ENCODE measurements at regions not wholly inside any gene's neighbourhood (a gene's known extent, or its start where the extent isn't known, plus 50 kb on each side); places are given as distances from the start of the nearest gene placed in this dataset.

DNA sequence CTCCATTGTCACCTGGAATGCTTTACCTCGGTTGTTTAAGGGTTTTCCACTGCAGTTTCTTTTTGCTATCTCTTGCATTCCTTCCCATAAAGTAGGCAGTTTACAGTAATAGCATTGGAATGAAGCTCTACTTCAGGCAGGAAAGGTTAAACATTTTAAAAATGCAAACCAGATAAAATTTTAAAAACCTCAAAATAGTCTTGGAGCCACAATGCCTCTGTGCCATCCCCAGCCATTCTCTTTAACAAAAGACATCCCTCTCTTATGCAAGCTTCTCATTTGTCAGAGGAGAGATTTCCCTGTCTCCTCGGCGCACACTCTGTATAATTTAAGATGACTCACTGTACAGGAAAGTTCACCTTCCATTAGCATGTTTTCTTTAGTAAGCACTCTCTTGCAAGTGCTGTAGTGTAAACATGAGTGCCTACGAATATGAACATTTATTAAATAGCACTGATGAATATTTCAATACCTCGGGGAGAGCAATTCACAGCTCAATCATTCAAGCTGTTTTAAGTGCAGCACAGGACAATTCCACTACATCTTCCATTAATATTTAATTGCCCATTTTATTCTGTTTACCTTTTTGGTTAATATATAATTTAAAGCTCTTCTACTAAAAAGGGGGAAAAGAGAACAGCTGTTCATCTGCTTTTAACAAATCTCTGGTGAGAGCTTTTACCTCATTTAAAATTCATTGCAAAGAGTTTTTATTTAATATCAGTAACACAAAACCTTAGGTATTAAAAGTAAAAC lies 343.6 kb downstream of the SPATA31D1 start:
- DNase-seq: no peak

DNA sequence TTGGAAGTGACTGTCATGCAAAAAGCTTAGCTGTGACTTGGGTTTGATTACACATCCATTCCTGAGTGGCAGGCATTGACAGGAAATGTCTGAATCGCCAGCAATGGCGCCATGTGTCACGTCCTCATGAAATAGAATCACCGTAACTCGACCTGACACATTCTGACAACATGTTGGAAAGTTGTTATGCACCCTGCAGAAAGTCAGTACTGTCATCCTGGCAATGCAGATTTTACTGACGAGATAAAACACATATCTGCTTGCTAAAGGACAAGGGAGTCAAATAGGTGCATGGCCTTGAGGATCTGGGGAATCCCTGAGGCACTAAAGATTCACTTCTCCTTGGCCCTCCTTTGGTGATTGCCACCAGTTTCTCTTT lies 344.2 kb downstream of the SPATA31D1 start:
- no peak for DNase-seq

DNA sequence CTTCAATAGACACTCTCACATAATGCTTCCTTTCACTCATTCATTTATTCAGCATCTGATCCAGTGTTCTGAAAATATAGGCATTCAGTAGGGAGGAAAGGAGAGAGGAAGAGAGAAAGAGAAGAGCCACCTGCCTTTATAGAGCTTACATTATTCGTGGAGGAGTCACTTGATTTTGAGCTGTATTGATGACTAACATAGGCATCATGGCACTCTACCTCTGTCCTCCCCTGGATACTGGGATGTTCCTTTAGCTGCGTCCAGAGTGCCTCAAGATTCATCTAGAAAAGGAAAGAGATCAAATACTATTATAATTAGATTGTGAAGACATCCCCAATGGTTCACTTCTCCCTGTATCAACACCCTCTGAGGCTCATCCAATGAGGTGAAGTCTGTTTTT lies 345.1 kb downstream of the SPATA31D1 start:
- DNase-seq: no peak

DNA sequence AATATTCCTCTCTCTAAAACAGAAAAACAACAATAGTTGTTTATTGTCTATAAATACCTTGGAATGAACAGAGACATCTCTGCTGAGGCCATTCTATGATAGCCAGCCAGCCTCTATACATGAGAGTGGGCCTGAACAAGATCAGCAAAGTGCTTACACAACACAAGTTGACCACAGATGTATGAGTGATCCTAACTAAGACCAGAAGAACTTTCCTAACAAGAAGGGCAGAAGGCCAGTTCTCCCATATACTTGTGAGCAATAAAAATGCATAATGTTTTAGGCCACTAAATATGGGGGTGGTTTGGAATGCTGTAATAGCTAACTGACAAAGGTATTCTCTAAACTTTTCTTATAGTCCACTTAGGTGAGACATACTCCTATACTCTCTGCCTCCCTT lies 345.7 kb downstream of the SPATA31D1 start:
- DNase-seq: no peak

DNA sequence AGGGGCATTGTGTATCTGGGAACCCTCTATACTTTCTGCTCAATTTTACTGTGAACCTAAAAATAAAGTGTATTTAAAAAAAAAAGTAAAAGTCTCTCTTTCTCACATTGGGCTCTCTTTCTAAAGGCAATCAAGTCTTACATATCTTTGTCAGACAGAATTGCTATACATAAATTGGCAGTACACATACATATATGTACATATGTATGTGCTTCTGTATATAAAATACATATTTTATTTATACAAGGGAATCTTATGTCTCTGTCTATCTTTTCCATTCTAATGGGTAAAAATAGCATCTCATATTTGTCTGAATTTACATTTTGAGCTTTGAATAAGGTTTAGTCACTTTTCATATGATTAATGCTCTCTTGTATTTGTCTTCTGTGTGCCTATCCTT lies 348.8 kb downstream of the SPATA31D1 start:
- DNase-seq: no peak

DNA sequence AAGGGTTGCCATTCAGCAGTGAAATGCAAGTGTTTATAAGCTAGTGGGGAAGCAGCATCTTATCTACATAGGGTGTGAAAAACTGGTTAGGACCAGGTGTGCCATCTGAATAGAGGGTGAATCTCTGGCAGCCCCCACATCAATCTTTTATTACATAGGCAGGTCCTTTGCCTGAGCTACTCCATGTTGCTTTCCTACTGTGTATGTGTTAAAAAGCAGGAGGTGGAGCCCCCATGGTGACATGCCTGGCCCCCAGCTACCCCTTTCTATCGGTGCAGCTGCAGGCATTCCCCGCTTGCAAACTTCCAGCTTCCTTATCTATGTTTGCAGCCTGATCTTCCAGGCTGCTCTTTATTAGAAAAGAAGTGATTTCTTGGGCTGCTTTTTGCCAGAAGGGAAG lies 353.5 kb downstream of the SPATA31D1 start:
- DNase-seq: no peak

DNA sequence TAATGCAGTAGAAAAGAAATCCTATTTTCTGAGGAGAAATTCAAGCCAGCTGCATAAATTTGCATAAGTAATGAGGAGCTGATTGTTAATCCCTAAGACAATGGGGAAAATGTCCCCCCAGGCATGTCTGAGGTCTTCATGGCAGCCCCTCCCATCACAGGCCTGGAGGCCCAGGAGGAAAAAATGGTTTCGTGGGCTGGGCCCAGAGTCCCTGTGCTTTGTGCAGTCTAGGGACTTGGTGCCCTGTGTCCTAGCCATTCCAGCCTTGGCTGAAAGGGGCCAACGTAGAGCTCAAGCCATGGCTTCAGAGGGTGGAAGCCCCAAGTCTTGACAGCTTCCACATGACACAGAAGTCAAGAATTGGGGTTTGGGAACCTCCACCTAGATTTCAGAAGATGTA lies 357.5 kb downstream of the SPATA31D1 start:
- DNase-seq: no peak

DNA sequence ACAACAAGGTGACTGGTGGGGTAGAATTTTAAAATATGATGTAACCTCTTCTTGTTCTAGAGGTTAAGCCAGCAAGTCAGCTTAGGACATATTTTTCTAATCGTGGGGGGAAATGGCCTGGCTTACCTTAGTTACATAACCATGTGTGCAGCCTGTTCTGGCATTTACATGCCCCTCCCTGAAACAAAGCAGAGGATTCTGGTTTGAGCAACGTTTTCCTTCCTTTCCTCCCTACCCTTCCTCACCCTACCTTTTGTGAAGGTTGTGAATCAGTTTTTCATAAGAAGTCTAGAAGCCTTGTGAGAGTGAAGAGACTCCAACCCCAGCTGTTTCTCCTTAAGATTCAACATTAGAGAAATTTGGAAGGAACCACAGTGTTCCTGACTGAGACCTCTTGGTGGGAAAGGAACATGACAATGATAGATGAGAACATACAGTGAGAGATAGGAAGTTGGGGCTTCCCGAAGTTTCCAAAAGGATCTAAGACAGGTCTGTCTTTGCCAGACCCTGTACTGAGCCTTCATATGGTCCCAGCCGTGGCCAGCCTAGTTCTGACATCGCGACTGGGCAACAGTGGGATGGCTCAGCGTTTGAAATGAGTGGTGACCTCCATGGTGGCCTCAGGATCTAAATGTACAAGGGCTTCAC lies 365.2 kb downstream of the SPATA31D1 start:
- DNase-seq: no peak

DNA sequence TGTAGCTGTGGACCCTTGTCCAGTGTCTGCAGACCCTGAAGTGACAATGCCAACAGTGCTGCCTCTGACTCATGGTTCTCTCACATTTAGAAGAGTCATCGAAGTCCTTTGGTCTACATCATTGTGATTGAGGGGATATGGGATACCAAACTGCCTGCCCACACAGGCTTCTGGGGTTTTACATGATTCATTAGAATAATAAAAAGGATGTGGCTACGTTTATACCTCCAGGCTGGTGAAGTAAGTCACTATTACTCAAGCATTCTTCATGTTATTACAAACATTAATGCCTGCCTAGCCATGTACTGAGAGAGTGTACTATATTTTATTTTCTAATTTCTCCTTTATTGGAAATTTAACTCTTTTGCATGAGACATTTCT lies 365.7 kb downstream of the SPATA31D1 start:
- no peak for DNase-seq

DNA sequence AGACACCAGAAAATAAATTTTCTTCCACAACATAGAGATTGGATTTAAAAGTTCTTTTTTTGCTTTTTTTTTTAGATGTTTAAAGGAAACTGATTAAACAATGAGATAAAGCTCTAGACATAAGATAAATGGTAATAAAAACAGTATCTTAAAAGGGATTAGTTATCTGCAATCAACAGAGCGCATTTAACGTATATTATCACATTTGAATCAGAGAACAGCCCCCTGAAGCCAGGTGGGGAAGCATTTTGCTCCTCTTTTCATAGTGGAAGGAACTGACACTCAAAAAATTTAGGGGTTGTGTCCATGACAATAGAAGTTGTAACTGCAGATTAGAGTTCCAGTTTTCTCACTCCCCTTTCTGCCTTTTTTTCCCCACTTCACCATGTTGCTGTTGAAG lies 367.6 kb downstream of the SPATA31D1 start:
- DNase-seq: no peak

DNA sequence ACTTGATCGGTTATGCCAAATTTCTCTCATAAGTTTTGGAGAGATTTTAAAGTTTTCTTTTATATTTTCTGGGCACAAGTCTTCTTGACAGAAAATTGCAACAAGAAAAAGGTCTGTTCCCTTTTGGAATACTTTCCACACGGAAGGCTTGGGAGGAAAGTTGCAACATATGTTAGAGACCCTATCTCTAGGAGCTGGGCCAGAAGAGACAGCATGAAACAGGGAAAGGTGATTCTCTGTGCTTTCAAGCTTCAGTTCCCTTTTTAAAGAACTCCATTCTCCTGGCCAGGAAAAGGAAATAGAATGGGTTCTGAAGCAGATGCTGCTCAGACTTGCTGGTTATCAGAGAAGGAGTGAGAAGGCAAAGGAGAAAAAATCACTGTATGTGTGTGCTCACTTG lies 368.3 kb downstream of the SPATA31D1 start:
- no peak for DNase-seq

DNA sequence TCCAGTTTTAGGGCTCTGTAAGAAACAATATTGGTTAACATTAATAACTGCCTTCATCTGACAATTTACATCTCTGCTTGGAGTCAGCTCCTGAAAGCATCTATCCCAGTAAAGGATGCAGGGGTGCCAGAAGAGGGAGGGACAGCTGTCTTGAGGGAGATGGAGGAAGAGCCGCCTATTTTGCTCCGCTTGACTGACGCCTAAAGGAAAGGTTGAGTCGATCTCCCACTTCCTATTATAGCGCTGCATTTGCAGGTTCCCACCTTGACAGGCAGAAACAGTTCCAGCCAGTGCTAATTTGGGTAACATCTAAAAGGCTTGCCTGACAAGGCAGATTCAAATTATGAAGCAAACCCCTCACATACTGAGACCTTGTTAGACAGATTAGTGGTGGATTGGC lies 374.6 kb downstream of the SPATA31D1 start:
- no peak for DNase-seq

DNA sequence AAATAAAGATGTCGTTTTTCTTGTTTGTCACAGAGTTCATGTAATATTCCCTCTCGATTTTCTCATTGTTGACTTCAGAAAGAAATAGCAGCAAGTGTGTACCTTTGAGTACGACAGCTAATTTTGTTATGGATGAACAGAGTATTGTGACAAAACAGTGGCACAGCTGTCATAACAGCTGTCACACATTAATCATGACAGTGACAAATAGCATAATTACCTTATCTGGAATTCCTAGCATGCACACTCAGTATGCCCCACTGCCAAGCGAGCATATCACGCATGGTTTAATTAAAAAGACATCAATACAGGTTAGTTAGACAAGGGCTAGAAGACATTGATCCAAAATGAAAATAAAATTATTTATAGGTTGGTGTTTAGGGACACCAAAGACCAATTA lies 375.1 kb downstream of the SPATA31D1 start:
- DNase-seq: no peak

DNA sequence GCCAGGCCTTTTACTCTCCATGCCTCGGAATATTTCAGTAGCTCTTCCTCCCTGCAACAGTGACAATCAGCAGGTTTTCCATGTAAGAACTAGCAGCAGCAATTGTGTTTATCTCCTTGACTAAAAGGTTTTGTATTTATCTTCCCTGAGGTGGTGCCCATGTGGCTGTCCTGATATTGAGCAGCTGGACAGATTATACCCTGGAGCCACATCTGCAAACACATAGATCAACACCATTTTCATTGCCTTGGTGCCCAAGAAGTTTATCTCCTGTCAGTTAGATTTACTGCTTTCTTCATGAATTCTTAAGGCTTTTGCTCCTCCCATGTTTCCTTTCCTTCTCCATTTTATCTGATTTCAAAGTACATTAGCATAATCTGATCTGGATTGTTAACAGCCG lies 378.4 kb downstream of the SPATA31D1 start:
- no peak for DNase-seq

DNA sequence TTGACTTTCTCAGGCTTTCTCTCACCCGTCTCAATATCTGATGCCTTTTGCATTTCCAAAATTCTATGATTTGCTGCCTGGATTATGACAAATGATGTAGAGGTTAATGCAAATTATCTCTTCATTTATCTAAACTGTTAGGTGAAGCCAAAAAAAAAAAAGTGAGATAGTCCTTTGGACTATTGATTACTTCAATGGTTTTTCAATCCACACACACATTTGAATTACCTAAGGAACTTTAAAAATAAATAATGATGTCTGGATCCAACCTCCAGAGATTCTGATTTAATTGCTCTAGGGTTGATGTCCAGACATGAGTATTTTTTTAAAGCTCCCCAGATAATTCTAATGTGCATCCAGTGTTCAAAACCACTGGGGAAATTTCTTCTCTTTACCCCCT lies 379.4 kb downstream of the SPATA31D1 start:
- DNase-seq: no peak

DNA sequence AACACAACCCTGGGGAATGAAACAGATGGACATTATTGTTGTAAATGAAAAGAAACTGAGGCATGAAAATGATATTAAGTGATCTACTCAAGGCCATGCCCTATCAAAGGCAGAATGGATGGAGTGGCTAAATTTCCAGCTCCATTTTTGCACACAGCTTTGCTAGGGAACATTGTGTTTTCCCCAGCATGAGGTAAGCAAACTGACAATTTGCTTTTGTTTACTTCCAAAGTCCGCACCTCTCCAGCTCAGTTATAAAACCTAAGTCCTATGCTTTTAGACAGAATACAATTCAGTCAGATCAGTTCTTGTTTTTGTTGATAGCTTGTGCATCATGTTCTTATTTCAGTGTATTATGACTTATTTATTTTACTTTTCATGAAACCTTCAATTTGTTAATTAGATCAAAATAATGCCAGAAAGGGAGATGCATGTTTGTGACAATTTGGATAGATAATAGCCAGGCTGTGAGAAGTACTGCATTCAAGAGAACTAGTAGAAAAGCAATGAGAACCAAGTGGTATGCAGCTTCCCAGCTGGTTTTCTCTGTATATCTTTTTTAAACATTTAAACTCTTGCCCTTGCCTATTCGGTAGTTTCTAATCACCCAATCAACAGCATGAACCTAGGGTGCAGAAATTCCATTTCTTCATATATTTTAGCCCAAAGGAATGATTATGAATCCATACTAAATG lies 380.8 kb downstream of the SPATA31D1 start:
- no peak for DNase-seq

DNA sequence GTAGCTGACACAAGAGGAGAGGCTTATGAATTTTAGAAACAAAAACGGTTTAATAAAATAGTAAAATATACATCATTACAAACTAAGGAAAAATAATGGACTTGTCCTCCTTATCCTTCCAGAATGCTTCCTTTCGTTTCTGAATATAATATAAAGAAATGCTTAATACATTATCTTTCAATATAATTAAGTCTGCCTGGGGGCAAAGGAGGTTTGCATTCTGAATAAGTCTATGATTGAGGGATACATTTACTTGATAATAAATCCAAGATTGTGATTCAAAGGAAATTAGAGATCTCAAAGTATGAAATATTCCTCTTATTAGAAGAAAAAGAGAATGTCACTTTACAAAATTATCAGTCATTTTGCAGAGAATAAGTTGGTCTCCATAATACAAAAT lies 386.5 kb downstream of the SPATA31D1 start:
- no peak for DNase-seq

DNA sequence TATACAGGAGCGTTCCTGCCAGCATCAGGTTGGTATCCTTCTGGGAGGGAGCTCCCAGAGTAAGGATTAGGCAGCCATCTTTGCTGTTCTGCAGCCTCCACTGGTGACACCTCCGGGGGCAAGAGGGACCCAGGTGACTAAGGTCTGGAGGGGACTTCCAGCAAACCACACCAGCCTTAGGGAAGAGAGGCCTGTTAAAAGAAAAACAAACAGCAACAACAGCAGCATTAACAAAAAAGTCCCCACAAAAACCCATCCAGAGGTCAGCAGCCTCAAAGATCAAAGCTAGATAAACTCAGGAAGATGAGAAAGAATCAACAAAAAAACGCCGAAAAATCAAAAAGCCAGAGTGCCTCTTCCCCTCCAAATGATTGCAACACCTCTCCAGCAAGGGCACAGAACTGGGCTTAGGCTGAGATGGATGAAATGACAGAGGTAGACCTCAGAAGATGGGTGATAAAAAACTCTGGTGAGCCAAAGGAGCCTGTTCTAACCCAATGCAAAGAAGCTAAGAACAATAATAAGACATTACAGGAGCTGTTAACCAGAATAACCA lies 388.2 kb downstream of the SPATA31D1 start:
- no peak for DNase-seq

DNA sequence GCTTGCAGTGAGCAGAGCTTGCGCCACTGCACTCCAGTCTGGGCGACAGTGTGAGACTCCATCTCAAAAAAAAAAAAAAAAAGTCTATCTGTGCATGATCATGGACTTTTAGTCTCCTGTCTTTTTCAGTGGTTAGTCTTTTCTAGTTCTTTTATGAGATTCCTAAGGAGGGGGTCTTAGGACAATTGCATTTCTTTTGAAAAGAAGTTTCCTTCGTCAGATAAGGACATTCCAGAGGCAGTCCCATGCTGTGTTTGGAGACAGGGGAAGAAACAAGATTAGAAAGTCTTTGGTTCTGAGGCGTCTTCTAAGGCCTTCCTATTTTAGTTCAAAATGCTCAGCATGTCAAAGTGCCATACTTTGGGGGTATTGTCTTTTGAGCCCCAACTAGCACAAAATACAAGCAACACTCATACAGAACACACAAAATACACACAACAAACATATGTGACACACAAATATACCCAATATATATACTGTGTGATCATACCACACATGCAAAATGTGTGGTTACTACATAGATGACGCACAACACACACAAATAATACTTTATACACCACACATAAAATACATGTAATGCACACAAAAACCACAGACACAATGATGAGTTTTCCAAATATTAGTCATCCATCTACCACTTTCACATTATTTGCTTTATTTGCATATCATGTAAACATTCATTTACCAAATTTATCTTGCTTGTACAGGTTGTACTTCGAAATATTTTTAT lies 394.5 kb downstream of the SPATA31D1 start:
- no peak for DNase-seq

DNA sequence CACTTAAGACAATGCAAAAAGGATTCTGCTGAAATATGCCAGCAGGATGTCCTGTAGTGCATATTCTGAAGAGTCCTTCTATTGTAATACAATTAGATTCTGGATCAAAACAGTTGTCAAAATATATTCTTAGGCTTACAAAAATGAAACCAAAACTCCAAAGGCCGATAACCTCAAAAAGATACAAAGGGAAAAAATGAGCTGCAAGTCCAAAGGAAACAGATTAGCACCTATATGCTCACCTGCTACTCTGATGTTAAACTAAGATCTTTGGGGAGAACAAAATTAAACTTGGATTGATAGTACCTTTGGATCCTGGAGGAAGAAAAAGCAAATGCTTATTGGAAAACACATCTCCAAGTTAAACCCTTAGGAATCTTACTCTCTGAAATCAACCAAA lies 397.1 kb downstream of the SPATA31D1 start:
- DNase-seq: no peak

DNA sequence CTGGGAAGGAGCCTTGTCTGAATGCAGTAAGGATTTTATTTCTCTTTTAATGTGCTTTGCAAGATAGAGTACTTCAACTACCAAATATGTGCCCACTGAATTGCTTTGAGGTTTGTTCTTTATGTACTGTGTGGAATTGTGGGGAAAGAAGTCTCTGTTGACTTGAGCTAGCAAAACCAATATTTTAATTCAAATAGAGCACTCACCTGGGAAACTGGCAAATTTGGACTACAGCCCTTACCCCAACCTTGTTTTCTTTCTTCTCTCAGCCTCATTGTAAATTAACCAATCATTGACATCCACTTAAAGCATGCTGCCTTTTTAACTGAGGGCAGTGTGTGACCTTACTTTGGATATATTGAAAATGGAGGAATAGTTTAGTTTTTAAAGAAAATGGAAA lies 409.0 kb downstream of the SPATA31D1 start:
- no peak for DNase-seq

DNA sequence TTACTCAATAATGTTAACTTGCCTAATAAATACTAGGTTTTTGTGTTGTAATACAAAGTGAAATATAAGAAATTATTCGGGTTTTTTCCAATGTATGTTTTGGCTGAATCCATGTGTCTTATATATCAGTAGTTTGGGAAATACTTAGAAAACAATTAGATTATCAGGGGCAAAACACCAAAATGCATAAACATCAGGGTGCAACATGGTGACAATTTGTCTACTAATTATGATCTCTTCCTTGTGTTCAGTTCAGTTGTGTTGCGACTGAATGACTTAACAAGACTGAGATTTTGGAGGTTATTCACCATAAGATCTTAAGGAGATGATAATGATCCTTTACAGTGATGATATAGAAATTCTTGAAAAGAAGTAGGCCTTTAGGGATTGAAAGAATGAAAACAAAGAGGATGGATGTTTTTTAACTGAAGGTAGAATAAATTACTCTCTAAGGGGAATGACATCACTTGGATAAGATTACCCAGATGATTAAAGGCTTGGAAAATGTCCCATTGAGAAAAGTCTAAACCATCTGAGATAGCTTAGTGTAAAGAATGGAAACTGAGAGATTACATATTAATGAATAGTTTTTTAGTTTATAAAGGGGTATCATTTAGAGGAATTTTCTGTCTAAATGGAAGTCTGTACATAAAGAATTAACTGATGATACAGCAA lies 415.8 kb downstream of the SPATA31D1 start:
- DNase-seq: no peak

DNA sequence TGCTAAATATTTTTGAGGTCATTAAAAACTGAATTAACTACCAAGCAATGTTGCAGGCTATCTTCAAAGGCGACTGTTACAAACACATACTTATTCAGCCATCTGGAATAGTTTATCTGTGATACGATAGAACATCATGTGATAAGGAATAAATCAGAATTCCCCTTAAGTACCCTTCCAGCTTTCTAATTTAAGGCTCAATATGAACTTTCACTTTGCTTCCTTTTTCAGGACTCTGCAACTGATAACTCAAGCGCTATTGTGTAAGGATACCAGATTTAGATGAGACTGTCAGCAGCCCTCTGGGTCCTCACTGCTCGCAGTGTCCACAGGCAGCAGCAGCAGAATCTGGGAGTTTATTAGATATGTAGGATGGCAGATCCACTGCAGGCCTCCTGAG lies 416.3 kb downstream of the SPATA31D1 start:
- no peak for DNase-seq

Data from NCI-H2081 treated with DMSO at 0.1 percent for 48 hours (cell line).